Kidney epithelial cell (primary cell): ENCODE measurements at regions not wholly inside any gene's neighbourhood (a gene's known extent, or its start where the extent isn't known, plus 50 kb on each side); places are given as distances from the start of the nearest gene placed in this dataset.
"Not testable (repeated sequence)": the region's sequence is repeated elsewhere in the genome, so short reads cannot be mapped to it uniquely, and the experiment has no call there.

Experiments
- DNase-seq: peaks from one replicate; pipeline ENCODE4 v3.0.0-alpha.2; 2010; ENCODE audit warnings: low read depth
- H3K27me3 ChIP-seq: 2 replicates; pipeline ENCODE4 v1.6.0; 2011; ENCODE audit warnings: low read length; ENCODE audit not compliant: control insufficient read depth, insufficient read depth
- H3K36me3 ChIP-seq: 2 replicates; pipeline ENCODE4 v1.5.1; 2011; ENCODE audit warnings: low read length; ENCODE audit not compliant: control insufficient read depth, insufficient read depth
- H3K4me3 ChIP-seq: 2 replicates; pipeline ENCODE4 v1.5.1; 2011; ENCODE audit warnings: low read depth, mild to moderate bottlenecking, control low read depth, low read length
- CTCF ChIP-seq: IDR thresholded peaks from 2 replicates; pipeline ENCODE4 v1.5.1; 2011; ENCODE audit warnings: mild to moderate bottlenecking, moderate library complexity, low read length, control low read depth, inconsistent platforms; ENCODE audit not compliant: insufficient read depth, poor library complexity, severe bottlenecking

DNA sequence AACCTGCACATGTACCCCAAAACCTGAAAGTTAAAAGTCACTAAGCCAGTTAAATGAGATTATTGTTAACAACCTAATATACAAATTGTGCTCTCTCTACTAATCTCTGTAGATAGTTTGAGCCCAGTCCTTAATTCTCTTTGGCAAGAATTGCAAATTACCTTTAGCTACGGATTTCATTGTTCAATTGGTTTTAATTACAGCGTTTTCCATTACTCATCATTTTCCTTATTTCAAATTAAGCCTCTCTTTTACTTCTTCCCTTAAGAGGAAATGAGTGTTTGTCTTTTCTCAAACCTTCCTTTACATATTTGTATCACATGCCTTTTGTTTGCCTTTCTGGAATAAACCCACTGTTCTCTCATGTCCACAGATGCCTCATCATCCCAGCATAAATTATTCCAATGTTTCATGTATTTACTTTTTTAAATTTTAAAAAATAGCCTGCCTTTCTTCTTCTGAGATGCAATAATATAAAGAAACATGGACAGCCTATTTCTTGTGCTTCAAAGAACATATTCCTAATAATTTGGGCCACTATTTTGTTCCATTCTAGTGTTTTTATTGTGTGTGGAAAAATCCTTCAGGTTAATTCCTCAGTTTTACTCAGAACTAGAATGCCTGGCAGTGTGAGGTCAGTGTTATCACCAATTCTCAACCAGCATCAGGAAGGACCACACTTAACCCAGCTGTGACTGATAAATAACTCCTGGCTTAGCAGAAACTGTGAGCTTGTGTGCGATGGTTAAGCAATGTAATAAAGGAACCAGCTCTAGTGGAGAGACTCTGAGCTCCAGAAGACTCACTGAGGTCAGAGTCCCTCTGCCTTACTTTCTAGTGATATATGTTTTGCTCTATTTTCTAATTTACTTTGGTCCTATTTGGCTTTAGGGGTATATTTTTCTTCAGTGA lies 600.5 kb downstream of the LTN1 start:
- H3K27me3 ChIP-seq = peaks cover 4% of the 10 kb centered on the region
- H3K36me3 ChIP-seq = no peaks in the 10 kb centered on the region
- H3K4me3 ChIP-seq = no peak overlapping the region
- TF ChIP-seq CTCF = no peak
- no peak for DNase-seq

- Histone ChIP-seq H3K4me3 (no peak overlapping the region), H3K36me3 (no peaks in the 10 kb centered on the region), H3K27me3 (peaks cover 4% of the 10 kb centered on the region)
- no peak for DNase-seq
- no peak for TF ChIP-seq CTCF
Measured at GRCh38 chr21:28387220-28387619, 605.5 kb downstream of the LTN1 start.

DNA sequence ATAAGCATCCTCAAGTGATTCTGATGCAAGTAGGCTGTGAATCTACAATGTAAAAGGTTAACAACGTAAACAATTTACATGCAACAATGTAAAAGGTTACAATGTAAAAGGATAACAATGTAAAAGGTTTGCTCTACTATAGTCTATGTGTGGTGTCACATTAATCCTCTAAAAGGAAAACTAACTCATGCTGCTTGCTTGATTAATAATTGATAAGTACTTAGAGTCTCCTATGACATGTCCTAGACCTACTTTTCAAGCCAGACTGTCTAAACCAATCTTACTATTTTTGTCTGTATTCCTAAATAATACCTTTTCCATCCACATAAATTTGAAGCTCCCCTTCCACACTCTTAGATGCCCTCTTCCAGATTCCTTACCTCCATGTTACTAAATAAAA lies 606.8 kb downstream of the LTN1 start:
- TF ChIP-seq CTCF = no peak
- H3K4me3 ChIP-seq = no peak overlapping the region
- H3K36me3 ChIP-seq = no peaks in the 10 kb centered on the region
- DNase-seq = no peak
- H3K27me3 ChIP-seq = peaks cover 2% of the 10 kb centered on the region

GRCh38 chr21:28381000-28381745 lies 611.5 kb downstream of the LTN1 start:
- not testable (repeated sequence) for H3K4me3 ChIP-seq, H3K27me3 ChIP-seq, DNase-seq, H3K36me3 ChIP-seq

- no peak for TF ChIP-seq CTCF
- no peak for DNase-seq
- Histone ChIP-seq H3K36me3 (no peaks in the 10 kb centered on the region), H3K4me3 (no peak overlapping the region), H3K27me3 (no peaks in the 10 kb centered on the region)
Measured at GRCh38 chr21:28380241-28380640, 612.4 kb downstream of the LTN1 start.

DNA sequence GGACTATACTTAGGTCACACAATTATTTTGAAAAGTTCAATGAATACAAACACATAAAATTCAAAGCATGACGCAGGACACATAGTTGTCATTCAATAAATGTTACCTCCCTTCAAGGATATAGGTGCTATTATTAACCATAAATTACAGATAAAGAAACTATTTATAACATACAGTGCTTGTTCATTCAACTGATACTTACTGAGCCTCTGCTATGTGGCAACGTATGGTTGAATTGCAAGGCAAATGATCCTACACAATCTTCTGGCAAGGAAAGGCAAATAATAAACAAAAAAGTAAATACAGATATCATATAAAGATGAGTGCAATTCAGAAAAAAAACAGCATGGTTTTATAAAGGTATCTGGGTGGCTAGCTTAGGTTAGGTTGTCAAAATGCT lies 614.7 kb downstream of the LTN1 start:
- TF ChIP-seq CTCF = no peak
- H3K27me3 ChIP-seq = no peaks in the 10 kb centered on the region
- H3K4me3 ChIP-seq = no peak overlapping the region
- DNase-seq = no peak
- no peaks in the 10 kb centered on the region for H3K36me3 ChIP-seq
